Cardiac fibroblast (primary cell): ENCODE measurements at regions not wholly inside any gene's neighbourhood (a gene's known extent, or its start where the extent isn't known, plus 50 kb on each side); places are given as distances from the start of the nearest gene placed in this dataset.
A peak's percentile ranks its signal among the peaks of the same experiment; 100 is the strongest.

Source experiments
- DNase-seq, 2 donors: peaks; one replicate each; pipeline versions ENCODE4 v3.0.0 to v3.0.0-alpha.2; 2010; ENCODE audit warnings: low read depth in 2 of 2
- H3K4me3 ChIP-seq, 2 donors: replicated peaks in 1 of 2; 1 replicate in 1 of 2; 2 replicates in 1 of 2; pipeline ENCODE4 v1.5.1; 2011; ENCODE audit warnings: low read depth in 2 of 2, low read length in 2 of 2, mild to moderate bottlenecking in 2 of 2, moderate library complexity in 1 of 2
- TF ChIP-seq, protein P1 (sequence below): IDR thresholded peaks from one replicate; pipeline ENCODE4 v1.5.1; 2011; ENCODE audit warnings: low read depth, mild to moderate bottlenecking, low read length, inconsistent platforms

DNA sequence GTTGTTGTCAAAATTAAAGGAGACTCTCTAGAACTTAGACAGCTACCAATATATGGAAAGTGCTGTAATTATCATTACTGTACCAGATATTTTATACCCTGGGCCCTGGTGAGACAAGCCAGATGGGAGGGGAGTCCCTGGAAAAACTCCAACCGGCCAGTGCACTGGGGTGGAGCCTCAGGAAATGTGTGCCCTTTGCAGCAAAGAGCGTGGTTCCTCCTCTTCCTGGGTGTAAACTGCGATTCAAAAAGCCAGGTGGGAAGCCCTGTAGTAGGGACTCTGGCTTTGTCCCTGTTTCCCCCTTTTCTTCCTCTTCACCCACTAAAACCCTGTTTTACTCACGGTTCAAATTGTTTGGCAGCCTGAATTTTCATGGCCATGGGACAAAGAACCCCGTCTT, 812.3 kb downstream of the PLA2G4A start:
- TF ChIP-seq, protein P1, sequence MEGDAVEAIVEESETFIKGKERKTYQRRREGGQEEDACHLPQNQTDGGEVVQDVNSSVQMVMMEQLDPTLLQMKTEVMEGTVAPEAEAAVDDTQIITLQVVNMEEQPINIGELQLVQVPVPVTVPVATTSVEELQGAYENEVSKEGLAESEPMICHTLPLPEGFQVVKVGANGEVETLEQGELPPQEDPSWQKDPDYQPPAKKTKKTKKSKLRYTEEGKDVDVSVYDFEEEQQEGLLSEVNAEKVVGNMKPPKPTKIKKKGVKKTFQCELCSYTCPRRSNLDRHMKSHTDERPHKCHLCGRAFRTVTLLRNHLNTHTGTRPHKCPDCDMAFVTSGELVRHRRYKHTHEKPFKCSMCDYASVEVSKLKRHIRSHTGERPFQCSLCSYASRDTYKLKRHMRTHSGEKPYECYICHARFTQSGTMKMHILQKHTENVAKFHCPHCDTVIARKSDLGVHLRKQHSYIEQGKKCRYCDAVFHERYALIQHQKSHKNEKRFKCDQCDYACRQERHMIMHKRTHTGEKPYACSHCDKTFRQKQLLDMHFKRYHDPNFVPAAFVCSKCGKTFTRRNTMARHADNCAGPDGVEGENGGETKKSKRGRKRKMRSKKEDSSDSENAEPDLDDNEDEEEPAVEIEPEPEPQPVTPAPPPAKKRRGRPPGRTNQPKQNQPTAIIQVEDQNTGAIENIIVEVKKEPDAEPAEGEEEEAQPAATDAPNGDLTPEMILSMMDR: no peak
- DNase-seq: no peak

DNA sequence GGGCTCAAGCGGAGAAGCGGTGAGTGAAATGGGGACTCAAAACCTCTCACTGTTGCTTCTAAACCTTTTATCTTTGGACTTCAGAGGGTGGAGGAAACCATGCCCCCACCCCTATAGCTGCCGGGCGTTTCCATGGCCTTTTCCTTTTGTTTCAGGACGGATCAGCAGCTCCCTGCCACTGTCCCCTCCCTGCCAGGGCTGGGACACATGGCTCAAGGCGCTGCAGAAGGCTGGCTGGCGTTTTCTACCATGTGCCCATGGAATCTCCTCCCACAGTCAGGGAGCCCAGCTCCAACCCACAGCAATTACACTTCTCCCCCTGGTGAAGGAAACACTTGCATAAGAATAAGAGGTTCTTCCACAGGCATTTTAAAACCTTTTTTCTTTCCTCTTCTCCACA, 812.7 kb downstream of the PLA2G4A start:
- DNase-seq: no peak
- H3K4me3 ChIP-seq: no peak overlapping the region
- TF ChIP-seq, protein P1: no peak

More for the DNA sequence above, 812.3 kb downstream of the PLA2G4A start:
- no peak overlapping the region for H3K4me3 ChIP-seq

DNA sequence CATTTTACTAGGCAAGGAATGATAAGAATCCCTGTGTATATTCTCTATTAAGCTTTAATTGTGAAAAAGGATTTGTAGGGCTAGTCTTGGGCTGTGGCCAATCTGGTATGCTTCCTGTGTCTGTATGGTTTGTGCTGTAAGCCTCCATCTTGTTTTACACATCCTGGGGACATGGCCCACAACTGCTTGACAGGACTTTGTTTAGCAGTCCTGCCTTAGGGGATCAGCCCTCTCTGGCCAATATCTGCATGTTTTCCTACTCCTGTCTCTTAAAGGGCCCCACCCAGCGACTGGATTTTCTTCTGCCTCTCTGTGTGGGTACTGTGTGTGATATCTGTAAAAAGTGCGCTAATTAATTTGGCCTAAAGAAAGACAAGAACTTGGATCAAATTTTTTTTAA, 813.2 kb downstream of the PLA2G4A start:
- DNase-seq: peak in 1 of 2 donors; percentile 4
- TF ChIP-seq, protein P1: no peak
- no peak overlapping the region for H3K4me3 ChIP-seq

DNA sequence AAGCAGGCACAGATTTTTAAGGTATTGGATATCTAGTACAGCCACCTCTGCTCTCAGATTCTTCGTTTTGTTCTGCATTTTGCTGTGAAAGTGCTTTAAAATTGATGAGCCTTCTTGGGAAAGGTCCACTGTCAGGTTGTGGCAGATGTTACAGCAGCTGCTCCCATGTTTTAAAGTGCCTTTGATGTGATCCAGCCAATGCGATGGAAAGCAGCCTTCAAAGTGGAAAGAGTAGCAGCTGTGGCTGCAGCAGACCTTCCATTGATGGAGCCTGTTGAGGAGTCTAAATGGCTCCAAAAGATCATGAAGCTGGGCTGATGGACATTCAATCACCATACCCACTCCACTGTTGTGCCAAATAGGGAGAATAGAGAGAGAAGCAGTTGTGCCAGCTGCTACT, 816.9 kb downstream of the PLA2G4A start:
- H3K4me3 ChIP-seq: no peak overlapping the region
- TF ChIP-seq, protein P1: no peak
- no peak for DNase-seq

DNA sequence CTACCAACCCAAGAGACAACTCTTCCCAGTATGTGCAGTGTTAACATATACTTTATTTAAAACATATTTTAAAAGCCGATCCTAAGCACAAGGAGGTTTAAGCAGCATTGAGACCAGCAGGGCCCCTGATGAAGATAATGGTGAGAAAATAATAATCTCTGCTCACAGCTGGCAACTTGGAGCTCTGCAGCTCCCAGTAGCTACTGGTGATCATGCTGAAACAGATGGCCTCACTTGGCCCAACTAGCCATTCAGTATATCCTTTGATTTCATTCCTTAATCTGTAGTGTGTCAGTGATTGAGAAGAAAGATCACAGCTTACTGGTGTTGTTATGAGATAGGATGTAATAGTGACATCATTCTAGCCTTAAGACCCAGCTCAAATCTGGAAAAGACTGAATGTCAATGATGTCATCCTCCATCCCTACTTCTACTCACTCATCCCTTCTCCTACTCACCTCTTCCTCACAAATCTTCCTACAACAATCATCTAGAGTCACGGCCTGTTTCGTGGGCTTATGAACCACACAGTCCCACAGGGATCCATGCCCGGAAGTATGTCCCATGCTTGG, 817.9 kb downstream of the PLA2G4A start:
- DNase-seq: no peak
- H3K4me3 ChIP-seq: no peak overlapping the region
- TF ChIP-seq, protein P1: no peak

DNA sequence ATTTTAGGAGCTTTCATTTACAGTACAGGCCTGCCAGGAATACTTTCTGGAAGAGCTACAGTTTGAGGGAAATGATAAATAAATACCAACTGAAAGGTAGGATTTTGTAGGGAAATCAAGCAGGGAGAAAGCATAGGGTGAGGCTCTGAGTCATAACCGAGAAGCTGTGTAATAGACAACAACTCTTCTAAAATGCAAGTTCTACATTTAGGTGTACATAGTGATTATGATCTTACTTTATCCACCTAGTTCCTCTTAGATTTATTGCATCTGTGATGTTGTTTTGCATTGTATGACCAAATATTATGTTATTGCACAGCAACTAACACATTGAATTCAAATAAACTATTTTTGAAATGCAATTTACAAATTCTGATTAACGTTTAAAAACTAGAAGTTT, 819.3 kb downstream of the PLA2G4A start:
- no peak for DNase-seq

DNA sequence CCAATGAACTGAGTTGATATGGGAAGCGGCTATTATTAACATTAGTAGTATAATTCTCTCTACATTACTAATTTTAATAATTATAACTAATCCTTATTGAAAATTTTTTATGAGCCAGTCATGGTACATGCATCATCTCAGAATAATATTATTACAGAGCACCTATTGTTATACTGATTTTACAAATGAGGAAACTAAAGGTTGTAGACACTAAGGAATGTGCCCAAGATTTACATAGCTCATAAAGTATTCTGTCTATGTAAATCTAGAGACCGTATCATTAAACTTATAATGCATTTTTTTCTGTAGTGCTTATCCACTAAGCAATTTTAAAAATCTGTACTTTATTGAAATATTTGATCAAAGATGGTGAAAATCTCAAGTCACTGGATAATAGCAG, 825.9 kb downstream of the PLA2G4A start:
- TF ChIP-seq, protein P1: no peak
- DNase-seq: peak in 1 of 2 donors; percentile 39
- no peak overlapping the region for H3K4me3 ChIP-seq

More for the DNA sequence above, 819.3 kb downstream of the PLA2G4A start:
- H3K4me3 ChIP-seq: no peak overlapping the region
- TF ChIP-seq, protein P1: no peak
